DND-41 (cell line): ENCODE measurements at regions not wholly inside any gene's neighbourhood (a gene's known extent, or its start where the extent isn't known, plus 50 kb on each side); places are given as distances from the start of the nearest gene placed in this dataset.

Source experiments
- ATAC-seq: fragments of 200-7000 bp; cut with Tn5 transposase; 3 replicates; pipeline ENCODE4 v1.9.1; 2021; ENCODE audit warnings: low read depth; ENCODE audit not compliant: insufficient read depth
- DNase-seq: peaks from one replicate; pipeline ENCODE4 v3.0.0-alpha.2; 2020
- H2AFZ ChIP-seq: 2 replicates; pipeline ENCODE4 v1.6.0; 2012; ENCODE audit warnings: low read depth, low read length
- H3K27ac ChIP-seq: 2 replicates; pipeline ENCODE4 v1.5.1; 2012; ENCODE audit warnings: low read length, inconsistent platforms
- H3K27me3 ChIP-seq: fragments of 200-600 bp; sonication (generic); 2 replicates; pipeline ENCODE4 v1.6.0; 2012; ENCODE audit warnings: low read length, mild to moderate bottlenecking, inconsistent platforms; ENCODE audit not compliant: insufficient read depth, poor library complexity
- H3K36me3 ChIP-seq: 2 replicates; pipeline ENCODE4 v1.5.1; 2012; ENCODE audit warnings: low read length, inconsistent platforms; ENCODE audit not compliant: insufficient read depth
- H3K4me1 ChIP-seq: 2 replicates; pipeline ENCODE4 v1.5.1; 2012; ENCODE audit warnings: mild to moderate bottlenecking, low read length; ENCODE audit not compliant: insufficient read depth
- H3K4me2 ChIP-seq: 2 replicates; pipeline ENCODE4 v1.6.0; 2012; ENCODE audit warnings: mild to moderate bottlenecking, moderate library complexity, low read length, inconsistent platforms; ENCODE audit not compliant: insufficient read depth
- H3K4me3 ChIP-seq, 2 experiments: fragments of 200-600 bp in 1 of 2; shearing (Covaris generic) in 1 of 2; 2 replicates each; pipeline ENCODE4 v1.5.1; 2012 to 2016; ENCODE audit warnings: inconsistent platforms in 2 of 2, low read length in 2 of 2, mild to moderate bottlenecking in 2 of 2, low read depth in 1 of 2, moderate library complexity in 1 of 2
- H3K79me2 ChIP-seq: 2 replicates; pipeline ENCODE4 v1.6.0; 2012; ENCODE audit warnings: low read length, inconsistent platforms; ENCODE audit not compliant: insufficient read depth
- H3K9ac ChIP-seq: 2 replicates; pipeline ENCODE4 v1.6.0; 2012; ENCODE audit warnings: low read depth, mild to moderate bottlenecking, inconsistent platforms, low read length, moderate library complexity
- H3K9me3 ChIP-seq: 2 replicates; pipeline ENCODE4 v1.5.1; 2012; ENCODE audit warnings: low read length, moderate library complexity, mild to moderate bottlenecking, inconsistent platforms; ENCODE audit not compliant: insufficient read depth, severe bottlenecking
- H4K20me1 ChIP-seq: 2 replicates; pipeline ENCODE4 v1.6.0; 2012; ENCODE audit warnings: low read length; ENCODE audit not compliant: insufficient read depth
- EZH2 ChIP-seq: IDR thresholded peaks from 3 replicates; pipeline ENCODE4 v1.6.1; 2012; ENCODE audit warnings: borderline replicate concordance, low read depth, mild to moderate bottlenecking, moderate library complexity, low read length, inconsistent platforms; ENCODE audit not compliant: severe bottlenecking
- TF ChIP-seq, protein P1 (sequence below): IDR thresholded peaks from 2 replicates; pipeline ENCODE4 v1.5.1; 2012; ENCODE audit warnings: borderline replicate concordance, low read length, moderate library complexity, mild to moderate bottlenecking; ENCODE audit not compliant: poor library complexity, severe bottlenecking; ENCODE audit errors: extremely low read depth

DNA sequence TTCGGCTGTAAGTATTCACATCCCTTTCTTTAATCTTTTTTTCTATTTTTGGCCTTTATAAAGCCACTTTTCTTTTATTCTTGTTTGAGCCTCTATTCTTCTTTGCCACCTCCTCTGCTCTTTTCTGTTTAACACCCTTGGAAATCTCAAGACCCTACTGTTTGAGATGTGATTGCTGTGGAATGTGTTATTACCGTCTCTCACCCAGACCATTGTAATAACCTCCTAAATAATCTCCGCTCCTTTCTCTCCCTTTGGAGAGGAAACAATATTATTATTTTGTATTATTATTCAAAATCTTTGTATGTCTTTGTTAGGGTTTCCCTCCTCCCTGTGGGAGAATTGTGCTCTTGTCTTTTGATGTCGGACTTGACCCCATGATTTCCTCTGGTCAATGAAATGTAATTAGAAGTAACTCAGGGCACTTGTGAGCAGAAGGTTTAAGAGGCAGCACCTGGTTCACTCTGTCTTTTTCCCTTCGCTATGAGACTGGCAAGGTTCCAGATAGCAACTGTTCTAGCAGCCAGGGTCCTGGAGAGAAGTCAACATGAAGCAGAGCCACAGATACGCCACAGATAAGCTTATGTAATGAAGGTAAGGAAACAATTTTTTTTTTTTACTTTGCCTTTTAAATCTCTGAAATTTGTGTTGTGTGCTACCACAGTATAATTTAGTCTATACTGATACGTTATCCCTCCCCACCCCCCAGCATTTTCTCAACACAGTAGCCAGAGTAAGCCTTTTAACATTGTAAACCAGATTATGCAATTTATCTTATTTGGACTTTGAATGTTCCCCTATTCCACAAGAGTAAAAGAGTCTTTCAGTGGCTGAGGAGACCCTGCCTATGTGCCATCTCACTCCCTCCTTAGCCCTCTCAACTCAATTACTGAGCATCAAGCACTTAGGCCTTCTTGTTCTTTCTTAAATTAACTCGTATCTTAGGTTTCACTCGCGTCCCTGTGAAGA is 601.2 kb upstream of the ZNF804A start:
- Histone ChIP-seq H4K20me1 (no peaks in the 10 kb centered on the region), H3K27ac (no peak overlapping the region), H3K4me3 (no peak overlapping the region), H3K9me3 (no peaks in the 10 kb centered on the region), H3K79me2 (no peaks in the 10 kb centered on the region), H3K4me1 (no peaks in the 10 kb centered on the region), H3K4me2 (no peak overlapping the region), H3K36me3 (no peaks in the 10 kb centered on the region), H3K9ac (no peak overlapping the region), H3K27me3 (no peaks in the 10 kb centered on the region), H2AFZ (no peak overlapping the region)
- no peak for ATAC-seq
- no peak for DNase-seq
- TF ChIP-seq, protein P1, sequence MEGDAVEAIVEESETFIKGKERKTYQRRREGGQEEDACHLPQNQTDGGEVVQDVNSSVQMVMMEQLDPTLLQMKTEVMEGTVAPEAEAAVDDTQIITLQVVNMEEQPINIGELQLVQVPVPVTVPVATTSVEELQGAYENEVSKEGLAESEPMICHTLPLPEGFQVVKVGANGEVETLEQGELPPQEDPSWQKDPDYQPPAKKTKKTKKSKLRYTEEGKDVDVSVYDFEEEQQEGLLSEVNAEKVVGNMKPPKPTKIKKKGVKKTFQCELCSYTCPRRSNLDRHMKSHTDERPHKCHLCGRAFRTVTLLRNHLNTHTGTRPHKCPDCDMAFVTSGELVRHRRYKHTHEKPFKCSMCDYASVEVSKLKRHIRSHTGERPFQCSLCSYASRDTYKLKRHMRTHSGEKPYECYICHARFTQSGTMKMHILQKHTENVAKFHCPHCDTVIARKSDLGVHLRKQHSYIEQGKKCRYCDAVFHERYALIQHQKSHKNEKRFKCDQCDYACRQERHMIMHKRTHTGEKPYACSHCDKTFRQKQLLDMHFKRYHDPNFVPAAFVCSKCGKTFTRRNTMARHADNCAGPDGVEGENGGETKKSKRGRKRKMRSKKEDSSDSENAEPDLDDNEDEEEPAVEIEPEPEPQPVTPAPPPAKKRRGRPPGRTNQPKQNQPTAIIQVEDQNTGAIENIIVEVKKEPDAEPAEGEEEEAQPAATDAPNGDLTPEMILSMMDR, result no peak
- no peak for TF ChIP-seq EZH2

DNA sequence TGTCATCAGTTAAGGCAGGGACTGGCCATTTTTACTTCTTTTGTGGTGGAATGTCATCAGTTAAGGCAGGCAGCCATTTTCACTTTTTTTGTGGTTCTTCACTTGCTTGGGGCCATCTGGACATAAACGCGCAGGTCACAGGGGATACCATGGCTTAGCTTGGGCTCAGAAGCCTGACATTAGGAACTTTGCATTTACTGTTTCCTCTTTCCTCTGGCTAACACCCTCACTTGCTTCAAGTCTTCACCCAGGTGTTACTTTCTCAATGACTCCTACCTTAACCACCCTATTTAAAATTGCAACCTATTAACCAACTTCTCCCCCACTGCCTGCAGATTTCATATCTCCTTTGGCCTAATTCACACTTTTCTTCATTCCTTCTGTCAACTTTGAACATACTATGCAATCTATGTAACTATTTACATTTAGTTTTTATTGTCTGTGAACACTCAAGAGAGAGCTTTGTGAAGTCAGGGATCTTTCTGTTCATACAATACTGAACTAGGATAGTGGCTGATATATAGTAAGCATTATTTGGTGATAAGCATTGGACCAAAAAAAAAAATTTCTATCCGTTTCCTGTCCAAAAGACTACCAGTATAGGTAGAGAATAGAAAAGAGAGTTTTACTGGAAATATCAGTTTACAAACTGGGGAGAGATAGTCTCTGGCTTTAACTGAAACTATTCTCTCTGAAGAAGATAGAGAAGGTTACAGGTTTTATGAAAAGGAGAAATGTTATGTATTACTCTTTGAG is 600.1 kb upstream of the ZNF804A start:
- Histone ChIP-seq H3K36me3 (no peaks in the 10 kb centered on the region), H3K9ac (no peak overlapping the region), H3K4me2 (no peak overlapping the region), H2AFZ (no peak overlapping the region), H3K27me3 (no peaks in the 10 kb centered on the region), H3K4me3 (no peak overlapping the region), H3K79me2 (no peaks in the 10 kb centered on the region), H3K9me3 (no peaks in the 10 kb centered on the region), H4K20me1 (no peaks in the 10 kb centered on the region), H3K4me1 (no peaks in the 10 kb centered on the region), H3K27ac (no peak overlapping the region)
- no peak for TF ChIP-seq EZH2
- DNase-seq (no peak), ATAC-seq (no peak)

DNA sequence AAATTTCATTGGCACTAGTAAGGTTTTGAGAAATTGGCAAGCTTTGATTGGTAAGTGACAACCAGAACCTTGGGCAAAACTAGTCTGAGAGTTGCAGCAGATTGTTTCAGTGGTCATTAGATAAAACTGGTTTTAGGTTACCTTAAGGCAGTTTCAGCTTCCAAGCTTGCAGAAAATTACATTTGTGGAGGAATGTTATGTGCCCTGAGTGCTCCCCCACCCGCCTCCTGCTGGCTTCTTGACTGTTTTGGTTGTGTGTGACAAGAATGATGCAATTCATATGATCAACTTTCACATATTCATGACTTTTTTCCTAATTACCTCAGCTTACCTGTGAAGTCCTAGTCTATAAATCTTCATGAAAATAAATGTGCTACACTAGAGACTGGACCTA is 599.5 kb upstream of the ZNF804A start:
- ATAC-seq, result no peak
- H3K27me3 ChIP-seq, result no peaks in the 10 kb centered on the region

More for the DNA sequence above, 599.5 kb upstream of the ZNF804A start:
- TF ChIP-seq, protein P1, result no peak
- no peak for TF ChIP-seq EZH2
- Histone ChIP-seq H3K9me3 (no peaks in the 10 kb centered on the region), H2AFZ (no peak overlapping the region), H3K4me1 (no peaks in the 10 kb centered on the region), H3K36me3 (no peaks in the 10 kb centered on the region), H3K27ac (no peak overlapping the region), H3K79me2 (no peaks in the 10 kb centered on the region), H4K20me1 (no peaks in the 10 kb centered on the region), H3K4me2 (no peak overlapping the region), H3K4me3 (no peak overlapping the region), H3K9ac (no peak overlapping the region)
- no peak for DNase-seq
